ENCODE measurements at regions not wholly inside any gene's neighbourhood (a gene's known extent, or its start where the extent isn't known, plus 50 kb on each side); places are given as distances from the start of the nearest gene placed in this dataset.
"Not testable (repeated sequence)": the region's sequence is repeated elsewhere in the genome, so short reads cannot be mapped to it uniquely, and the experiment has no call there.

- no peak for DNase-seq
These were observed 53.8 kb downstream of the GJD2 start for GRCh38 chr15:34700891-34701427.

GRCh38 chr15:34699968-34700640 is 54.7 kb downstream of the GJD2 start:
- DNase-seq = no peak

- no peak for DNase-seq
These were observed 58.3 kb downstream of the GJD2 start for GRCh38 chr15:34696506-34696905.

- DNase-seq = peak; percentile 14
These were observed 61.6 kb downstream of the GJD2 start for GRCh38 chr15:34693053-34693744.

- DNase-seq = peak; percentile 40
These were observed 63.8 kb downstream of the GJD2 start for GRCh38 chr15:34691034-34691433.

- no peak for DNase-seq
These were observed 66.1 kb downstream of the GJD2 start for GRCh38 chr15:34688699-34689098.

GRCh38 chr15:34684351-34684750 is 70.4 kb downstream of the GJD2 start:
- no peak for DNase-seq

- peak; percentile 74 for DNase-seq
These were observed 72.1 kb downstream of the GJD2 start for GRCh38 chr15:34682674-34683073.

- no peak for DNase-seq
These were observed 75.5 kb downstream of the GJD2 start for GRCh38 chr15:34679291-34679690.

- DNase-seq = no peak
These were observed 81.6 kb downstream of the GJD2 start for GRCh38 chr15:34673241-34673640.

GRCh38 chr15:34665498-34666116 is 82.2 kb upstream of the GOLGA8B start:
- DNase-seq = no peak

GRCh38 chr15:34664418-34664817 is 81.0 kb upstream of the GOLGA8B start:
- DNase-seq = no peak

GRCh38 chr15:34663101-34663500 is 79.7 kb upstream of the GOLGA8B start:
- no peak for DNase-seq

- no peak for DNase-seq
These were observed 75.6 kb upstream of the GOLGA8B start for GRCh38 chr15:34659056-34659455.

GRCh38 chr15:34657469-34658127 is 74.1 kb upstream of the GOLGA8B start:
- no peak for DNase-seq

GRCh38 chr15:34656005-34656796 is 72.8 kb upstream of the GOLGA8B start:
- DNase-seq = no peak

GRCh38 chr15:34655326-34655725 is 71.9 kb upstream of the GOLGA8B start:
- no peak for DNase-seq

- DNase-seq = no peak
These were observed 71.2 kb upstream of the GOLGA8B start for GRCh38 chr15:34654625-34655024.

- DNase-seq = no peak
These were observed 70.5 kb upstream of the GOLGA8B start for GRCh38 chr15:34653992-34654391.

- DNase-seq = not testable (repeated sequence)
These were observed 69.9 kb upstream of the GOLGA8B start for GRCh38 chr15:34653326-34653725.

GRCh38 chr15:34652726-34653033 is 69.2 kb upstream of the GOLGA8B start:
- no peak for DNase-seq

GRCh38 chr15:34651997-34652725 is 68.7 kb upstream of the GOLGA8B start:
- no peak for DNase-seq
